GM18858 (cell line): ENCODE measurements at regions not wholly inside any gene's neighbourhood (a gene's known extent, or its start where the extent isn't known, plus 50 kb on each side); places are given as distances from the start of the nearest gene placed in this dataset.
A peak's percentile ranks its signal among the peaks of the same experiment; 100 is the strongest.

Experiments
- ATAC-seq: cut with Tn5 transposase; IDR thresholded peaks from one replicate; pipeline ENCODE4 v1.9.1; 2021; ENCODE audit not compliant: unreplicated experiment

GRCh38 chr3:160129459-160130061 lies 95.7 kb upstream of the C3orf80 start:
- peak; percentile 61 for ATAC-seq

- ATAC-seq = no peak
These were observed 95.2 kb upstream of the C3orf80 start for GRCh38 chr3:160130071-160130470.

- ATAC-seq = no peak
These were observed 94.3 kb upstream of the C3orf80 start for GRCh38 chr3:160130950-160131349.

- ATAC-seq = no peak
These were observed 93.0 kb upstream of the C3orf80 start for GRCh38 chr3:160132226-160132625.

GRCh38 chr3:160133757-160134156 lies 91.5 kb upstream of the C3orf80 start:
- ATAC-seq = no peak

GRCh38 chr3:160134454-160134853 lies 90.8 kb upstream of the C3orf80 start:
- no peak for ATAC-seq

- ATAC-seq = no peak
These were observed 90.3 kb upstream of the C3orf80 start for GRCh38 chr3:160134964-160135363.

- no peak for ATAC-seq
These were observed 89.4 kb upstream of the C3orf80 start for GRCh38 chr3:160135851-160136250.

- ATAC-seq = peak; percentile 47
These were observed 88.8 kb upstream of the C3orf80 start for GRCh38 chr3:160136421-160136820.

- no peak for ATAC-seq
These were observed 85.9 kb upstream of the C3orf80 start for GRCh38 chr3:160139291-160139690.

GRCh38 chr3:160140756-160141155 lies 84.5 kb upstream of the C3orf80 start:
- ATAC-seq = peak; percentile 46

- ATAC-seq = no peak
These were observed 83.6 kb upstream of the C3orf80 start for GRCh38 chr3:160141485-160142185.

- ATAC-seq = no peak
These were observed 81.7 kb upstream of the C3orf80 start for GRCh38 chr3:160143482-160143881.

- ATAC-seq = no peak
These were observed 75.2 kb upstream of the C3orf80 start for GRCh38 chr3:160150066-160150465.

- no peak for ATAC-seq
These were observed 74.7 kb upstream of the C3orf80 start for GRCh38 chr3:160150525-160150924.

- ATAC-seq = no peak
These were observed 72.6 kb upstream of the C3orf80 start for GRCh38 chr3:160152638-160153037.

GRCh38 chr3:160154033-160154432 lies 71.2 kb upstream of the C3orf80 start:
- no peak for ATAC-seq

- ATAC-seq = no peak
These were observed 70.6 kb upstream of the C3orf80 start for GRCh38 chr3:160154596-160154995.

GRCh38 chr3:160157321-160157720 lies 67.9 kb upstream of the C3orf80 start:
- ATAC-seq = no peak

GRCh38 chr3:160159341-160159740 lies 65.9 kb upstream of the C3orf80 start:
- ATAC-seq = no peak

GRCh38 chr3:160159806-160160205 lies 65.4 kb upstream of the C3orf80 start:
- no peak for ATAC-seq

- no peak for ATAC-seq
These were observed 63.3 kb upstream of the C3orf80 start for GRCh38 chr3:160161921-160162320.

GRCh38 chr3:160162440-160162839 lies 62.8 kb upstream of the C3orf80 start:
- ATAC-seq = no peak
